SK-N-SH treated with all-trans-retinoic acid at 6 μM for 48 hours (cell line): ENCODE measurements at regions not wholly inside any gene's neighbourhood (a gene's known extent, or its start where the extent isn't known, plus 50 kb on each side); places are given as distances from the start of the nearest gene placed in this dataset.

ENCODE experiments used
- ATAC-seq: fragments of 200-7000 bp; cut with Tn5 transposase; 3 replicates; pipeline ENCODE4 v1.9.1; 2020; ENCODE audit warnings: mild to moderate bottlenecking, moderate library complexity
- CSDC2 ChIP-seq: fragments of 250-450 bp; sonication (Bioruptor Pico); IDR thresholded peaks from 2 replicates; pipeline ENCODE4 v1.5.0; 2020; ENCODE audit warnings: mild to moderate bottlenecking, moderate library complexity
- CSRNP3 ChIP-seq: fragments of 250-450 bp; sonication (Bioruptor Pico); IDR thresholded peaks from 2 replicates; pipeline ENCODE4 v1.5.1; 2021; ENCODE audit warnings: mild to moderate bottlenecking, moderate library complexity
- ESRRG ChIP-seq: fragments of 250-450 bp; sonication (Bioruptor Pico); IDR thresholded peaks from 2 replicates; pipeline ENCODE4 v1.6.1; 2021; ENCODE audit warnings: mild to moderate bottlenecking
- GLIS3 ChIP-seq: fragments of 250-450 bp; sonication (Bioruptor Pico); IDR thresholded peaks from 2 replicates; pipeline ENCODE4 v1.5.0; 2020; ENCODE audit warnings: mild to moderate bottlenecking, moderate library complexity
- ISL1 ChIP-seq: fragments of 250-450 bp; sonication (Bioruptor Pico); IDR thresholded peaks from 2 replicates; pipeline ENCODE4 v2.1.2; 2022; ENCODE audit warnings: mild to moderate bottlenecking, moderate library complexity
- OSR1 ChIP-seq: fragments of 250-450 bp; sonication (Bioruptor Pico); IDR thresholded peaks from 2 replicates; pipeline ENCODE4 v1.8.0; 2022; ENCODE audit warnings: moderate library complexity, mild to moderate bottlenecking, inconsistent platforms
- POU6F1 ChIP-seq: fragments of 250-450 bp; sonication (Bioruptor Pico); IDR thresholded peaks from 2 replicates; pipeline ENCODE4 v1.8.0; 2021; ENCODE audit warnings: low read depth, mild to moderate bottlenecking, moderate library complexity, borderline replicate concordance
- SNAI2 ChIP-seq: fragments of 250-450 bp; sonication (Bioruptor Pico); IDR thresholded peaks from 2 replicates; pipeline ENCODE4 v1.5.0; 2020; ENCODE audit warnings: mild to moderate bottlenecking, moderate library complexity
- TCF4 ChIP-seq: fragments of 250-450 bp; sonication (Bioruptor Pico); IDR thresholded peaks from 2 replicates; pipeline ENCODE4 v1.8.0; 2021; ENCODE audit warnings: mild to moderate bottlenecking, moderate library complexity, borderline replicate concordance
- TOX ChIP-seq: fragments of 250-450 bp; sonication (Bioruptor Pico); IDR thresholded peaks from 2 replicates; pipeline ENCODE4 v1.8.0; 2021; ENCODE audit warnings: mild to moderate bottlenecking, moderate library complexity, borderline replicate concordance
- ZFP30 ChIP-seq: fragments of 450-650 bp; formaldehyde crosslinking; IDR thresholded peaks from 2 replicates; pipeline ENCODE4 v1.5.0; 2022; ENCODE audit warnings: mild to moderate bottlenecking, moderate library complexity
- ZNF70 ChIP-seq: fragments of 450-650 bp; formaldehyde crosslinking; IDR thresholded peaks from 2 replicates; pipeline ENCODE4 v1.5.0; 2020; ENCODE audit warnings: mild to moderate bottlenecking, moderate library complexity
- ZNF8 ChIP-seq: fragments of 450-650 bp; formaldehyde crosslinking; IDR thresholded peaks from 2 replicates; pipeline ENCODE4 v1.5.0; 2020; ENCODE audit warnings: mild to moderate bottlenecking, moderate library complexity
- TF ChIP-seq, protein P1 (sequence below): fragments of 250-450 bp; sonication (Bioruptor Pico); IDR thresholded peaks from 2 replicates; pipeline ENCODE4 v1.5.0; 2020; ENCODE audit warnings: mild to moderate bottlenecking, moderate library complexity
- TF ChIP-seq, protein P2 (sequence below): fragments of 250-450 bp; sonication (Bioruptor Pico); IDR thresholded peaks from 2 replicates; pipeline ENCODE4 v1.5.1; 2020; ENCODE audit warnings: low read depth, mild to moderate bottlenecking, moderate library complexity

- ATAC-seq: no peak
- TF ChIP-seq, protein P1, sequence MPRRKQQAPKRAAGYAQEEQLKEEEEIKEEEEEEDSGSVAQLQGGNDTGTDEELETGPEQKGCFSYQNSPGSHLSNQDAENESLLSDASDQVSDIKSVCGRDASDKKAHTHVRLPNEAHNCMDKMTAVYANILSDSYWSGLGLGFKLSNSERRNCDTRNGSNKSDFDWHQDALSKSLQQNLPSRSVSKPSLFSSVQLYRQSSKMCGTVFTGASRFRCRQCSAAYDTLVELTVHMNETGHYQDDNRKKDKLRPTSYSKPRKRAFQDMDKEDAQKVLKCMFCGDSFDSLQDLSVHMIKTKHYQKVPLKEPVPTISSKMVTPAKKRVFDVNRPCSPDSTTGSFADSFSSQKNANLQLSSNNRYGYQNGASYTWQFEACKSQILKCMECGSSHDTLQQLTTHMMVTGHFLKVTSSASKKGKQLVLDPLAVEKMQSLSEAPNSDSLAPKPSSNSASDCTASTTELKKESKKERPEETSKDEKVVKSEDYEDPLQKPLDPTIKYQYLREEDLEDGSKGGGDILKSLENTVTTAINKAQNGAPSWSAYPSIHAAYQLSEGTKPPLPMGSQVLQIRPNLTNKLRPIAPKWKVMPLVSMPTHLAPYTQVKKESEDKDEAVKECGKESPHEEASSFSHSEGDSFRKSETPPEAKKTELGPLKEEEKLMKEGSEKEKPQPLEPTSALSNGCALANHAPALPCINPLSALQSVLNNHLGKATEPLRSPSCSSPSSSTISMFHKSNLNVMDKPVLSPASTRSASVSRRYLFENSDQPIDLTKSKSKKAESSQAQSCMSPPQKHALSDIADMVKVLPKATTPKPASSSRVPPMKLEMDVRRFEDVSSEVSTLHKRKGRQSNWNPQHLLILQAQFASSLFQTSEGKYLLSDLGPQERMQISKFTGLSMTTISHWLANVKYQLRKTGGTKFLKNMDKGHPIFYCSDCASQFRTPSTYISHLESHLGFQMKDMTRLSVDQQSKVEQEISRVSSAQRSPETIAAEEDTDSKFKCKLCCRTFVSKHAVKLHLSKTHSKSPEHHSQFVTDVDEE (CRISPR knock-in tag): no peak
- TF ChIP-seq SNAI2 (CRISPR knock-in tag) (no peak), GLIS3 (CRISPR knock-in tag) (no peak), OSR1 (CRISPR knock-in tag) (no peak)
These were observed 80.1 kb upstream of the IMMP2L start for GRCh38 chr7:111642373-111642772.

DNA sequence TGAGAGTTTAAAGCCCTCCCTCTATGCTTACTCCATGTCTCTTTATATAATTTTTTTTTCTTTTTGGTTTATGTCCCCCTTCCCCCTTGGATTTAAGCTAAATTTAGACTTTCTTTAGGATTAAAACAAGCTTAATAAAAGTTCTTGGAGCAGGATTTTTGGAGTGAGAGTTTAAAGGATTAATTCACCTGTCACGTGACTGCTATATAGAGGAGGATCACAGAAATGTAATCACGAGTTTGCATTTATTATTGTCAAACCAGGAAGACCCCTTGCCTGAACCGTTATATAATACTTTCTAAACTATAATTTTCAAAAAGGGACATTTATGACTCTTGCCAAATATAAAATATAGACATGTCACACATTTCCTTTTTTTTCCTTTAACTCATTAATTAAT, 78.1 kb upstream of the IMMP2L start:
- ATAC-seq: no peak
- TF ChIP-seq, protein P2, sequence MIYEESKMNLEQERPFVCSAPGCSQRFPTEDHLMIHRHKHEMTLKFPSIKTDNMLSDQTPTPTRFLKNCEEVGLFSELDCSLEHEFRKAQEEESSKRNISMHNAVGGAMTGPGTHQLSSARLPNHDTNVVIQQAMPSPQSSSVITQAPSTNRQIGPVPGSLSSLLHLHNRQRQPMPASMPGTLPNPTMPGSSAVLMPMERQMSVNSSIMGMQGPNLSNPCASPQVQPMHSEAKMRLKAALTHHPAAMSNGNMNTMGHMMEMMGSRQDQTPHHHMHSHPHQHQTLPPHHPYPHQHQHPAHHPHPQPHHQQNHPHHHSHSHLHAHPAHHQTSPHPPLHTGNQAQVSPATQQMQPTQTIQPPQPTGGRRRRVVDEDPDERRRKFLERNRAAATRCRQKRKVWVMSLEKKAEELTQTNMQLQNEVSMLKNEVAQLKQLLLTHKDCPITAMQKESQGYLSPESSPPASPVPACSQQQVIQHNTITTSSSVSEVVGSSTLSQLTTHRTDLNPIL (CRISPR knock-in tag): no peak
- TF ChIP-seq ZFP30 (CRISPR knock-in tag) (no peak), ESRRG (CRISPR knock-in tag) (no peak)

GRCh38 chr7:111639934-111640333, 77.6 kb upstream of the IMMP2L start:
- ATAC-seq: peak; percentile 37
- TF ChIP-seq ZFP30 (CRISPR knock-in tag) (no peak), GLIS3 (CRISPR knock-in tag) (no peak), ZNF70 (CRISPR knock-in tag) (no peak), TCF4 (0 out of 2 replicates have a peak, but pooled peaks have one; percentile 23), ISL1 (CRISPR knock-in tag) (0 out of 2 replicates have a peak, but pooled peaks have one; percentile 15), CSDC2 (CRISPR knock-in tag) (no peak), POU6F1 (no peak)

DNA sequence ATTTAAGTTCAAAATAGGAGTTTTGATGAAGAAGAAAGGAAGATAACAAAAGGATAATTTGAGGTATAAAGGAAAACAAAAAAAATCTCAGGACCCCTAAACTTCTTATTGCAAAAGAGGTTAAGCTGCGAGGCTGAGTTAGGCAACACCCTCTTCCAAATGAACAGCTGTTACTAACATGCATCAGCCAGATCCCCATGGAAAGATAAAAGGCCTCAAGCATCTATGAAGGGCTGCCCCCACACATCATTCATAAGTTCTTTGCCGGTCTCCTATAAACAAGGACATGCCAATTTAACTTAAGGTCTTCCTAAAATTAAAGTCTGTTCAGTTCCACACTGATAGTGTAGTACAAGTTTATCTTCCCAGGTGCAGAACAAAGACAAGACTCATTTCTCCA, 75.8 kb upstream of the IMMP2L start:
- no peak for ATAC-seq
- TF ChIP-seq GLIS3 (CRISPR knock-in tag) (no peak), ZNF8 (no peak), TOX (CRISPR knock-in tag) (no peak), ZFP30 (CRISPR knock-in tag) (no peak), POU6F1 (no peak)

DNA sequence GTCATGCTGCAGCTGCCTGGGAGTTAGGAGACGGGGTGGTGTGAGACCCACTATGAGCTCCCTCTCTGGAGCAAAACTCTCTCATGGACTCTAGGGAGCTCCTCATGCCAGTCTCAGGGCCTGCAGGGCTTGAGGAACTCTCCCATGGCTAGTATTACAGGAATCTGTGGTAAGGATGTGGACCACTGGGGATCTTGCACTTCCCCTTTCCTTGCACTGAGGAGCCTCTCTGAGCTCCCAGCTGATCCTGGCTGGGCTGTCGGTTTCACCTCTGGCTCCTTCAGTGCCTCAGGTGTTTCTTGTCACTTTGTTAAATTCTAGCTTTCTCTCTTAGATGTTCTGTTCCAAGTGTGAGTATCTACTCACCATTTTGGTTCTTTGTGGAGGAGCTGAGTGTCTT, 71.6 kb upstream of the IMMP2L start:
- no peak for ATAC-seq

More for the DNA sequence above, 71.6 kb upstream of the IMMP2L start:
- TF ChIP-seq CSRNP3 (CRISPR knock-in tag) (no peak), ZNF70 (CRISPR knock-in tag) (no peak), ESRRG (CRISPR knock-in tag) (no peak), SNAI2 (CRISPR knock-in tag) (no peak)
